Panc1 (cell line): ENCODE measurements at regions not wholly inside any gene's neighbourhood (a gene's known extent, or its start where the extent isn't known, plus 50 kb on each side); places are given as distances from the start of the nearest gene placed in this dataset.

Experiments
- ATAC-seq: fragments of 200-7000 bp; cut with Tn5 transposase; 2 replicates; pipeline ENCODE4 v1.9.1; 2020; ENCODE audit warnings: mild to moderate bottlenecking, moderate library complexity
- BruUV-seq: library from RNA; stranded (reverse); fragments of 400-500 nt; replicated peaks from 2 replicates; lab custom pipeline; 2021; lab: Mats Ljungman, UMichigan
- CTCF ChIA-PET: fragments of 300-600 bp; sonication (Branson Sonifier 250); formaldehyde crosslinking; loops from one replicate; lab custom pipeline; 2022; ENCODE audit warnings: antibody characterized with exemption; lab: Charles Lee
- POLR2A ChIA-PET: fragments of 300-600 bp; sonication (Branson Sonifier 250); formaldehyde crosslinking; loops from one replicate; lab custom pipeline; 2022; ENCODE audit warnings: antibody characterized with exemption; lab: Charles Lee
- DNase-seq: peaks from one replicate; pipeline ENCODE4 v3.0.0-alpha.2; 2010; ENCODE audit warnings: low read depth, low spot score
- H3K27ac ChIP-seq: 2 replicates; pipeline ENCODE4 v1.5.1; 2011; ENCODE audit warnings: mild to moderate bottlenecking, low read length, inconsistent platforms
- H3K27me3 ChIP-seq: fragments of 200-500 bp; sonication (Bioruptor generic); 2 replicates; pipeline ENCODE4 v1.6.0; 2014; ENCODE audit warnings: low read length, inconsistent platforms; ENCODE audit not compliant: control insufficient read depth, insufficient read depth
- H3K36me3 ChIP-seq: fragments of 200-500 bp; sonication (Bioruptor generic); 2 replicates; pipeline ENCODE4 v1.5.1; 2014; ENCODE audit warnings: inconsistent platforms, mild to moderate bottlenecking, low read length, moderate library complexity; ENCODE audit not compliant: control insufficient read depth, insufficient read depth
- H3K4me1 ChIP-seq: 2 replicates; pipeline ENCODE4 v1.5.1; 2011; ENCODE audit warnings: inconsistent platforms, mild to moderate bottlenecking, low read length, moderate library complexity; ENCODE audit not compliant: control insufficient read depth, insufficient read depth
- H3K4me3 ChIP-seq, 2 experiments: 2 replicates each; pipeline ENCODE4 v1.5.1; 2011 to 2012; ENCODE audit warnings: low read depth in 2 of 2, low read length in 2 of 2, mild to moderate bottlenecking in 2 of 2, inconsistent platforms in 1 of 2, moderate library complexity in 1 of 2
- H3K9me3 ChIP-seq: fragments of 200-500 bp; sonication (Bioruptor generic); 2 replicates; pipeline ENCODE4 v1.5.1; 2014; ENCODE audit warnings: low read depth, mild to moderate bottlenecking, inconsistent platforms, low read length, moderate library complexity; ENCODE audit not compliant: control insufficient read depth, insufficient read depth
- CTCF ChIP-seq: fragments of 450-650 bp; IDR thresholded peaks from 2 replicates; pipeline ENCODE4 v1.5.1; 2017; ENCODE audit warnings: mild to moderate bottlenecking
- POLR2AphosphoS5 ChIP-seq: IDR thresholded peaks from 2 replicates; pipeline ENCODE4 v1.6.1; 2012; ENCODE audit warnings: mild to moderate bottlenecking, low read depth, low read length, moderate library complexity
- REST ChIP-seq, 2 experiments: IDR thresholded peaks; 2 replicates each; pipeline ENCODE4 v1.6.1; 2011 to 2012; ENCODE audit warnings: low read depth in 2 of 2, control low read depth in 1 of 2, low read length in 1 of 2, mild to moderate bottlenecking in 1 of 2, moderate library complexity in 1 of 2; ENCODE audit not compliant: insufficient read depth in 1 of 2
- SIN3A ChIP-seq: IDR thresholded peaks from 2 replicates; pipeline ENCODE4 v1.6.1; 2012; ENCODE audit warnings: low read depth, mild to moderate bottlenecking, low read length, moderate library complexity, borderline replicate concordance; ENCODE audit not compliant: insufficient read depth
- TCF7L2 ChIP-seq: IDR thresholded peaks from 2 replicates; pipeline ENCODE4 v1.6.1; 2011; ENCODE audit warnings: mild to moderate bottlenecking, low read depth, low read length, inconsistent platforms
- in situ Hi-C: cut with HindIII; loops from 2 replicates; pipeline ENCODE4 v1.10.0; 2016; ENCODE audit warnings: low sequenced_read_pairs, low pct_unique_long_range_greater_than_20kb
- intact Hi-C: fragments of 100-400 bp; cut with micrococcal nuclease; formaldehyde crosslinking; loops from one replicate; pipeline ENCODE4 v1.10.0; 2022; ENCODE audit not compliant: unreplicated experiment

GRCh38 chr10:84822931-84823630, 494.7 kb downstream of the CCSER2 start:
- ATAC-seq, result no peak
- no TSS peak for BruUV-seq
- DNase-seq, result no peak
- intact Hi-C loops, result no loop called here
- H3K4me1 ChIP-seq, result no peaks in the 10 kb centered on the region
- no peaks in the 10 kb centered on the region for H3K9me3 ChIP-seq
- no peak overlapping the region for H3K4me3 ChIP-seq
- in situ Hi-C loops, result no loop called here
- TF ChIP-seq SIN3A, result no peak
- no peak for TF ChIP-seq TCF7L2
- TF ChIP-seq REST (IDR thresholded peaks at IDR 0.05; ENCODE audit: insufficient read depth in 1 of 2, low read depth in 2 of 2, low read length in 1 of 2), result no peak
- TF ChIP-seq POLR2AphosphoS5, result no peak
- TF ChIP-seq CTCF, result no peak
- no peaks in the 10 kb centered on the region for H3K27me3 ChIP-seq
- CTCF ChIA-PET, result no interaction called here
- H3K36me3 ChIP-seq, result no peaks in the 10 kb centered on the region
- H3K27ac ChIP-seq, result no peak overlapping the region
- POLR2A ChIA-PET, result no interaction called here

- intact Hi-C loops (no loop called here), in situ Hi-C loops (no loop called here)
- DNase-seq, result no peak
- no peak for ATAC-seq
- H3K27ac ChIP-seq, result no peak overlapping the region
- H3K9me3 ChIP-seq, result no peaks in the 10 kb centered on the region
- ChIA-PET POLR2A (no interaction called here), CTCF (no interaction called here)
- no peaks in the 10 kb centered on the region for H3K36me3 ChIP-seq
- H3K27me3 ChIP-seq, result no peaks in the 10 kb centered on the region
- H3K4me3 ChIP-seq, result no peak overlapping the region
- no peak for TF ChIP-seq POLR2AphosphoS5
- no peaks in the 10 kb centered on the region for H3K4me1 ChIP-seq
- BruUV-seq, result no TSS peak
These were observed 496.1 kb downstream of the CCSER2 start for GRCh38 chr10:84824525-84824924.

- intact Hi-C loops, result no loop called here
- no peaks in the 10 kb centered on the region for H3K27me3 ChIP-seq
- no peak overlapping the region for H3K27ac ChIP-seq
- no peaks in the 10 kb centered on the region for H3K36me3 ChIP-seq
- in situ Hi-C loops, result no loop called here
- TF ChIP-seq CTCF, result no peak
- no peak for TF ChIP-seq REST (IDR thresholded peaks at IDR 0.05; ENCODE audit: insufficient read depth in 1 of 2, low read depth in 2 of 2, low read length in 1 of 2)
- no peak for TF ChIP-seq SIN3A
- TF ChIP-seq POLR2AphosphoS5, result no peak
- TF ChIP-seq TCF7L2, result no peak
- ATAC-seq (no peak), DNase-seq (no peak)
- ChIA-PET POLR2A (interaction anchor here (0.6 kb wide), 1 partner anchor 14 kb away, joined by 7 read pairs; no protein-coding TSS in a partner anchor), CTCF (no interaction called here)
- no peaks in the 10 kb centered on the region for H3K4me1 ChIP-seq
- no TSS peak for BruUV-seq
- no peak overlapping the region for H3K4me3 ChIP-seq
- no peaks in the 10 kb centered on the region for H3K9me3 ChIP-seq
These were observed 496.9 kb downstream of the CCSER2 start for GRCh38 chr10:84825330-84825729.
